Muscle layer of duodenum (tissue), 2 donors: ENCODE measurements at regions not wholly inside any gene's neighbourhood (a gene's known extent, or its start where the extent isn't known, plus 50 kb on each side); places are given as distances from the start of the nearest gene placed in this dataset.
"Not testable (repeated sequence)": the region's sequence is repeated elsewhere in the genome, so short reads cannot be mapped to it uniquely, and the experiment has no call there.

Experiments used
- H3K27ac ChIP-seq: one replicate; pipeline ENCODE4 v1.7.0; 2013; ENCODE audit warnings: mild to moderate bottlenecking, low read length
- H3K27me3 ChIP-seq: one replicate; pipeline ENCODE4 v1.7.0; 2013; ENCODE audit warnings: low read depth, mild to moderate bottlenecking, control low read depth, low read length
- H3K36me3 ChIP-seq, 2 donors: one replicate each; pipeline ENCODE4 v1.7.0; 2013; ENCODE audit warnings: low read length in 2 of 2, control low read depth in 1 of 2, mild to moderate bottlenecking in 1 of 2; ENCODE audit not compliant: insufficient read depth in 2 of 2, control insufficient read depth in 1 of 2
- H3K4me1 ChIP-seq, 2 donors: one replicate each; pipeline ENCODE4 v1.7.0; 2013; ENCODE audit warnings: low read length in 2 of 2, mild to moderate bottlenecking in 2 of 2, control low read depth in 1 of 2, moderate library complexity in 1 of 2; ENCODE audit not compliant: insufficient read depth in 2 of 2, control insufficient read depth in 1 of 2
- H3K4me3 ChIP-seq, 2 donors: one replicate each; pipeline ENCODE4 v1.7.0; 2013; ENCODE audit warnings: low read length in 2 of 2, low read depth in 1 of 2, mild to moderate bottlenecking in 1 of 2
- H3K9me3 ChIP-seq, 2 donors: one replicate each; pipeline ENCODE4 v1.7.0; 2013; ENCODE audit warnings: low read length in 2 of 2, control low read depth in 1 of 2, mild to moderate bottlenecking in 1 of 2; ENCODE audit not compliant: control insufficient read depth in 1 of 2
- donor health status: healthy.

- Histone ChIP-seq H3K4me3 (no peak overlapping the region), H3K4me1 (no peaks in the 10 kb centered on the region), H3K9me3 (no peaks in the 10 kb centered on the region), H3K27ac (no peak overlapping the region), H3K27me3 (no peaks in the 10 kb centered on the region), H3K36me3 (no peaks in the 10 kb centered on the region)
Observed at GRCh38 chr6:6978731-6979130, 129.0 kb upstream of the RREB1 start.

GRCh38 chr6:6980999-6981597 is 126.7 kb upstream of the RREB1 start:
- H3K27ac ChIP-seq = no peak overlapping the region
- H3K27me3 ChIP-seq = no peaks in the 10 kb centered on the region
- no peaks in the 10 kb centered on the region for H3K36me3 ChIP-seq
- H3K4me1 ChIP-seq = no peaks in the 10 kb centered on the region
- no peaks in the 10 kb centered on the region for H3K9me3 ChIP-seq
- H3K4me3 ChIP-seq = no peak overlapping the region

GRCh38 chr6:6981681-6982322 is 126.0 kb upstream of the RREB1 start:
- Histone ChIP-seq H3K4me1 (no peaks in the 10 kb centered on the region), H3K27ac (no peak overlapping the region), H3K9me3 (no peaks in the 10 kb centered on the region), H3K36me3 (no peaks in the 10 kb centered on the region), H3K4me3 (no peak overlapping the region), H3K27me3 (no peaks in the 10 kb centered on the region)

GRCh38 chr6:6982663-6983062 is 125.1 kb upstream of the RREB1 start:
- no peak overlapping the region for H3K4me3 ChIP-seq
- H3K27me3 ChIP-seq = no peaks in the 10 kb centered on the region
- no peak overlapping the region for H3K27ac ChIP-seq

GRCh38 chr6:6984585-6985366 is 123.0 kb upstream of the RREB1 start:
- no peak overlapping the region for H3K4me3 ChIP-seq
- H3K4me1 ChIP-seq = no peaks in the 10 kb centered on the region
- H3K27ac ChIP-seq = no peak overlapping the region
- no peaks in the 10 kb centered on the region for H3K9me3 ChIP-seq
- no peaks in the 10 kb centered on the region for H3K27me3 ChIP-seq
- H3K36me3 ChIP-seq = no peaks in the 10 kb centered on the region

More at GRCh38 chr6:6982663-6983062, 125.1 kb upstream of the RREB1 start:
- no peaks in the 10 kb centered on the region for H3K4me1 ChIP-seq
- H3K9me3 ChIP-seq = no peaks in the 10 kb centered on the region
- H3K36me3 ChIP-seq = no peaks in the 10 kb centered on the region

- Histone ChIP-seq H3K36me3 (no peaks in the 10 kb centered on the region), H3K4me1 (no peaks in the 10 kb centered on the region), H3K9me3 (no peaks in the 10 kb centered on the region), H3K4me3 (no peak overlapping the region), H3K27me3 (no peaks in the 10 kb centered on the region), H3K27ac (no peak overlapping the region)
Observed at GRCh38 chr6:6986344-6986743, 121.4 kb upstream of the RREB1 start.

GRCh38 chr6:6987749-6988148 is 120.0 kb upstream of the RREB1 start:
- Histone ChIP-seq H3K4me3 (no peak overlapping the region), H3K4me1 (no peaks in the 10 kb centered on the region), H3K27me3 (no peaks in the 10 kb centered on the region), H3K9me3 (no peaks in the 10 kb centered on the region), H3K27ac (no peak overlapping the region), H3K36me3 (no peaks in the 10 kb centered on the region)

- not testable (repeated sequence) for H3K4me1 ChIP-seq, H3K36me3 ChIP-seq, H3K27ac ChIP-seq, H3K4me3 ChIP-seq, H3K27me3 ChIP-seq, H3K9me3 ChIP-seq
Observed at GRCh38 chr6:6990059-6990458, 117.7 kb upstream of the RREB1 start.

- H3K36me3 ChIP-seq = no peaks in the 10 kb centered on the region
- H3K27me3 ChIP-seq = no peaks in the 10 kb centered on the region
- H3K4me3 ChIP-seq = no peak overlapping the region
- no peak overlapping the region for H3K27ac ChIP-seq
- H3K4me1 ChIP-seq = no peaks in the 10 kb centered on the region
- H3K9me3 ChIP-seq = peaks cover 0 to 3% of the 10 kb centered on the region in 2 donors
Observed at GRCh38 chr6:6993503-6994237, 114.1 kb upstream of the RREB1 start.

GRCh38 chr6:6994796-6995195 is 113.0 kb upstream of the RREB1 start:
- Histone ChIP-seq H3K27me3 (no peaks in the 10 kb centered on the region), H3K27ac (no peak overlapping the region), H3K4me3 (no peak overlapping the region), H3K9me3 (peaks cover 0 to 3% of the 10 kb centered on the region in 2 donors), H3K4me1 (no peaks in the 10 kb centered on the region), H3K36me3 (no peaks in the 10 kb centered on the region)

- Histone ChIP-seq H3K27me3 (no peaks in the 10 kb centered on the region), H3K27ac (no peak overlapping the region), H3K4me3 (no peak overlapping the region), H3K9me3 (peaks cover 0 to 3% of the 10 kb centered on the region in 2 donors), H3K4me1 (no peaks in the 10 kb centered on the region), H3K36me3 (no peaks in the 10 kb centered on the region)
Observed at GRCh38 chr6:6995328-6995727, 112.4 kb upstream of the RREB1 start.
